ENCODE measurements at regions not wholly inside any gene's neighbourhood (a gene's known extent, or its start where the extent isn't known, plus 50 kb on each side); places are given as distances from the start of the nearest gene placed in this dataset.
"Not testable (repeated sequence)": the region's sequence is repeated elsewhere in the genome, so short reads cannot be mapped to it uniquely, and the experiment has no call there.

GRCh38 chrX:25762656-25763055, 375.5 kb upstream of the MAGEB18 start:
- H3K27me3 ChIP-seq (ENCODE audit: insufficient read depth, low read depth, low read length), result no peaks in the 10 kb centered on the region
- H3K4me3 ChIP-seq (ENCODE audit: low read length), result no peak overlapping the region
- no peak overlapping the region for H3K27ac ChIP-seq (ENCODE audit: low read length)
- no peak overlapping the region for H3K4me2 ChIP-seq (ENCODE audit: low read length)
- no peaks in the 10 kb centered on the region for H3K9me2 ChIP-seq (ENCODE audit: insufficient read depth, low read length)
- H3K9me3 ChIP-seq (ENCODE audit: low read length), result no peaks in the 10 kb centered on the region
- H3K36me3 ChIP-seq (ENCODE audit: insufficient read depth, low read length), result no peaks in the 10 kb centered on the region
- H4K20me1 ChIP-seq (ENCODE audit: insufficient read depth), result no peaks in the 10 kb centered on the region
- no peak overlapping the region for H2AFZ ChIP-seq (ENCODE audit: low read depth, low read length)
- H3K79me2 ChIP-seq (replicated peaks; ENCODE audit: insufficient read depth, low read length), result no peaks in the 10 kb centered on the region
- no peaks in the 10 kb centered on the region for H3F3A ChIP-seq (ENCODE audit: insufficient read depth, low read length, poor library complexity, severe bottlenecking)
- no peak for TF ChIP-seq EZH2 (IDR thresholded peaks at IDR 0.05; ENCODE audit: borderline replicate concordance, insufficient read depth, low read length, poor library complexity, severe bottlenecking)
- no peak for TF ChIP-seq SMC3 (conservative IDR thresholded peaks at IDR 0.05; ENCODE audit: poor library complexity)
- TF ChIP-seq RAD21 (conservative IDR thresholded peaks at IDR 0.05), result no peak
- no peak for TF ChIP-seq TAF1 (IDR thresholded peaks at IDR 0.05; ENCODE audit: low read depth)
- TF ChIP-seq CTCF (IDR thresholded peaks at IDR 0.05; ENCODE audit: poor library complexity, severe bottlenecking), result no peak
- TF ChIP-seq REST (IDR thresholded peaks at IDR 0.05; ENCODE audit: borderline replicate concordance), result no peak
- TF ChIP-seq EP300 (conservative IDR thresholded peaks at IDR 0.05; ENCODE audit: poor library complexity, severe bottlenecking), result no peak
- no peak for TF ChIP-seq POLR2AphosphoS5 (IDR thresholded peaks at IDR 0.05)
- TF ChIP-seq MXI1 (conservative IDR thresholded peaks at IDR 0.05; ENCODE audit: poor library complexity, severe bottlenecking), result no peak
- H3K9ac ChIP-seq (ENCODE audit: low read length), result no peak overlapping the region

- H3K27me3 ChIP-seq (ENCODE audit: insufficient read depth, low read depth, low read length); H2AFZ ChIP-seq (ENCODE audit: low read depth, low read length); H3K27ac ChIP-seq (ENCODE audit: low read length); H3K4me2 ChIP-seq (ENCODE audit: low read length); H3K9me2 ChIP-seq (ENCODE audit: insufficient read depth, low read length); H3K9ac ChIP-seq (ENCODE audit: low read length); H3K36me3 ChIP-seq (ENCODE audit: insufficient read depth, low read length); H4K20me1 ChIP-seq (ENCODE audit: insufficient read depth); H3K79me2 ChIP-seq (replicated peaks; ENCODE audit: insufficient read depth, low read length); H3K9me3 ChIP-seq (ENCODE audit: low read length); H3F3A ChIP-seq (ENCODE audit: insufficient read depth, low read length, poor library complexity, severe bottlenecking); H3K4me3 ChIP-seq (ENCODE audit: low read length): not testable (repeated sequence)
Observed at GRCh38 chrX:25771853-25772252, 366.3 kb upstream of the MAGEB18 start.

- H3K9me2 ChIP-seq (ENCODE audit: insufficient read depth, low read length), result not testable (repeated sequence)
Observed at GRCh38 chrX:25797796-25798195, 340.3 kb upstream of the MAGEB18 start.

More at GRCh38 chrX:25797796-25798195, 340.3 kb upstream of the MAGEB18 start:
- H4K20me1 ChIP-seq (ENCODE audit: insufficient read depth); H2AFZ ChIP-seq (ENCODE audit: low read depth, low read length); H3K27me3 ChIP-seq (ENCODE audit: insufficient read depth, low read depth, low read length); H3K9ac ChIP-seq (ENCODE audit: low read length); H3K4me2 ChIP-seq (ENCODE audit: low read length); H3K36me3 ChIP-seq (ENCODE audit: insufficient read depth, low read length); H3K9me3 ChIP-seq (ENCODE audit: low read length); H3K27ac ChIP-seq (ENCODE audit: low read length); H3K79me2 ChIP-seq (replicated peaks; ENCODE audit: insufficient read depth, low read length); H3K4me3 ChIP-seq (ENCODE audit: low read length); H3F3A ChIP-seq (ENCODE audit: insufficient read depth, low read length, poor library complexity, severe bottlenecking): not testable (repeated sequence)

Data from neural cell (in vitro differentiated cells).